GM18505 (cell line): ENCODE measurements at regions not wholly inside any gene's neighbourhood (a gene's known extent, or its start where the extent isn't known, plus 50 kb on each side); places are given as distances from the start of the nearest gene placed in this dataset.
A peak's percentile ranks its signal among the peaks of the same experiment; 100 is the strongest.

Source experiments
- ATAC-seq: cut with Tn5 transposase; IDR thresholded peaks from one replicate; pipeline ENCODE4 v1.9.1; 2021; ENCODE audit not compliant: unreplicated experiment
- POLR2A ChIP-seq: IDR thresholded peaks from 4 replicates; pipeline ENCODE4 v1.6.1; 2011; ENCODE audit warnings: borderline replicate concordance; ENCODE audit not compliant: insufficient read depth, insufficient read length; ENCODE audit errors: extremely low read depth

GRCh38 chr7:115721293-115722217, 309.0 kb downstream of the TFEC start:
- no peak for TF ChIP-seq POLR2A
- no peak for ATAC-seq

GRCh38 chr7:115719963-115720362, 310.6 kb downstream of the TFEC start:
- no peak for ATAC-seq
- TF ChIP-seq POLR2A = no peak

- no peak for TF ChIP-seq POLR2A
- no peak for ATAC-seq
Observed at GRCh38 chr7:115709664-115710063, 320.9 kb downstream of the TFEC start.

GRCh38 chr7:115708013-115708341, 322.6 kb downstream of the TFEC start:
- ATAC-seq = no peak
- TF ChIP-seq POLR2A = no peak

GRCh38 chr7:115707258-115708012, 323.1 kb downstream of the TFEC start:
- TF ChIP-seq POLR2A = no peak
- ATAC-seq = no peak

GRCh38 chr7:115704884-115705283, 325.7 kb downstream of the TFEC start:
- ATAC-seq = no peak
- TF ChIP-seq POLR2A = no peak

- no peak for ATAC-seq
- no peak for TF ChIP-seq POLR2A
Observed at GRCh38 chr7:115701141-115701540, 329.4 kb downstream of the TFEC start.

- no peak for TF ChIP-seq POLR2A
- ATAC-seq = no peak
Observed at GRCh38 chr7:115694424-115694823, 336.1 kb downstream of the TFEC start.

GRCh38 chr7:115693779-115694178, 336.8 kb downstream of the TFEC start:
- no peak for TF ChIP-seq POLR2A
- peak; percentile 70 for ATAC-seq

GRCh38 chr7:115689941-115690340, 340.6 kb downstream of the TFEC start:
- no peak for ATAC-seq
- no peak for TF ChIP-seq POLR2A

GRCh38 chr7:115683093-115683492, 347.5 kb downstream of the TFEC start:
- no peak for TF ChIP-seq POLR2A
- no peak for ATAC-seq

GRCh38 chr7:115682507-115682906, 348.1 kb downstream of the TFEC start:
- ATAC-seq = peak; percentile 58
- no peak for TF ChIP-seq POLR2A

GRCh38 chr7:115680921-115681320, 349.6 kb downstream of the TFEC start:
- no peak for TF ChIP-seq POLR2A
- no peak for ATAC-seq

GRCh38 chr7:115679976-115680375, 350.6 kb downstream of the TFEC start:
- ATAC-seq = peak; percentile 85
- no peak for TF ChIP-seq POLR2A
